HG02870 (cell line): ENCODE measurements at regions not wholly inside any gene's neighbourhood (a gene's known extent, or its start where the extent isn't known, plus 50 kb on each side); places are given as distances from the start of the nearest gene placed in this dataset.
"Not testable (repeated sequence)": the region's sequence is repeated elsewhere in the genome, so short reads cannot be mapped to it uniquely, and the experiment has no call there.

Experiments
- ATAC-seq: cut with Tn5 transposase; IDR thresholded peaks from one replicate; pipeline ENCODE4 v1.9.1; 2021; ENCODE audit warnings: mild to moderate bottlenecking, moderate library complexity; ENCODE audit not compliant: unreplicated experiment

DNA sequence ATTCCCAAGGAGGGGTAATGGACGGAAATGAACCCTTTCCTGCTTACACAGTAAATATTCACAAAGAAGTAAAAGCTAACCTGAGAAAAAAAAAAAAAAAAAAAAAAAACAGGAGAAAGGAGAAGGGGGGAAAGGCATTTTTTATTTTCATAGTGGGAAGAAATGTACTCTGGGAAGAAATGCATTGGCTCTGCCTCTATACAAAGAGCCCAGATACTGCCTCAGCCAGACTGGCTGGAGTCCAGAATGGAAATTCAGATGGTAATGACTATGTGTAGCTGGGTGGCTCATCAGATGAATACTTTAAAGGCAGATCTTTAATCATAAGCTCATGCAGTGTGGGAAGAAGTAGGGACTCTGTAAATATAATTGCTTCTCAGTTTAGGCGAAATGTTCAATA is 124.9 kb upstream of the ZNF608 start:
- no peak for ATAC-seq

DNA sequence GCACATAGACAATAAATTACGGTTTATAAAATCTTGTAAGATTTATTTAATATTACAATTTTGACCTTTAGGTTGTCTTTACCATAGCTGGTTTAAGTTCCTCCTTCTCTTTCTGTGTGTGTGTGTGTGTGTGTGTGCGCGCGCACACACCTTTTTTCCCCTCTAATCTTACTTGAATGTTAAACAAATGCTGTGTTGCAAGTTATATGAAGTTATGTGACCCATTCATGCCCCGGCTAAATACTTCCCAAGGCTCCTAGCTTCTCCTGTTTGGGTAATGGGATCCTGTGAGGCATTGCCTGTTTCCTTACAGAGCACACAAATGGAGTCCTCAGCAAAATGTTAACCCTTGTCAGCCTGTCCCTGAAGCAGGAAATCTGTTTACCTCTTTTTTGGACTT is 125.6 kb upstream of the ZNF608 start:
- no peak for ATAC-seq

DNA sequence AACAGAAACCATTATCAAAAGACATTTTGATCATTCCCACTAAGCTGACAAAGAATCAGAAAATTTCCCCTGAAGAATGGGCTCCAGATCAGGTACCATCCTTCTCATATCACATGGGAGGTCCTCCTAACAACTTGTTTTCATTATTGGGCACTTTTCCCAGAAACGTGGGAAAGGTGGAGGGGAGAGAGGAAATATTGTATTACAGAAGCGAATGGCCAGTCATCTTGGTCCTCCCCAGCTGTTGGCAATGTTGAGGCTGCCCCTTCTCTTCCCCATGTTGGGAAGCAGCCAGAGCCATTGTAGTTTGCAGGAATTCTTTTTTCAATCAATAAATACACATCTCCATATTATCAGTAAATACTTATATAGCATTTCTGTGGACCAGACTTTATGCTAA is 126.2 kb upstream of the ZNF608 start:
- ATAC-seq: no peak

DNA sequence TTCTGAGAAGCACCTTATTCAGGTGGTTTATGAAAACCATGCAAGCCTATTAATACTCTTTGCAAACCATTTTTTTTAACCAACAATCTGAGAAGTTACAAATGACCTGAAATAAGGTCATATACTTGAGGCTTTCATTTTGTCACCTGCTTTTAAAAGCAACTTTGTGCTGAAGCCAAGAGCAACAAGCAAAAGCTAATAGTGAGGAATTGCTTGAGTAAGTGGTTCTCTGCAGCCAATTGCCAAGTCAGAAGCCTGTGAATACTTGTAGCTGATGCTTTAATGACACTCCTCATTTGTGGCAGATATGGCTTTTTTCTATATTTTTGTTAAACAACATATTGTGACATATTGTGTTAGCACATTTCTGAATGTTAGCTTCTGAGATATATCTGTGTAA is 126.7 kb upstream of the ZNF608 start:
- ATAC-seq: no peak

DNA sequence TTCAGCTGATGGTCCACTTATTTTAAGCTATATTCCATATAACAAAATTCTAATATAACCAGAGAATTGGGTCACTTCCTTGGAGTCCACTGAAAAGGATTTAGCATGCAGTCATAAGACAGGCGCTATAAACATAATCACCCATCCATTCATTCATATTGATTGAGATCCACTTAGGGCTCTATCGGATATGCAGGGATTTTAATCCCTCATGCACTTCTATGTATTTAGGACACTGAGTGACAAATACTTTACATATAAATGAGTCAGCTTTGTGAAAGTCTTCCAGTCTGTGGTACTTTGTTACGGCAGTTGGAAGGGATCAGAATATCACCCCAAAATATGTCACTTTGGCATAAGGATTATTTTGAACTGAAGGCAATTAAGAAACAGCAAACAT is 127.3 kb upstream of the ZNF608 start:
- no peak for ATAC-seq

DNA sequence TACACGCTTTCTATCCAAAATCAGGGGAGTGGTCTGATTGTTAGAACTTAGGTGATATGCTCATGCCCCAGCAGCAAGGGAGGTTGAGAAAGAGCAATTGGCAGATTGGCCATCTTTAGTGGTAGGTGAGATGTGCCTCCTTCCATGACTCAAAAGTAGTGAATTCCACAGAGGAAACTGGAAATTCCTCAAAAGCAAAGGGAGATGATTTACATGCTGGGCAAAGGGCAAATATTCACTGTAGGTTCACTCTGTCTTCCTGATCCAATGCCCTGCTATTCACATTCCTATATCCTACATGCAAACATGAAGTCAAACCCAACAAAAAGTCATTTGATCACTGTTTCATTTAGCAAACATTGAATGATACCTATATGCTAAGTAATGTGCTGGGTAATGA is 130.1 kb upstream of the ZNF608 start:
- ATAC-seq: no peak

DNA sequence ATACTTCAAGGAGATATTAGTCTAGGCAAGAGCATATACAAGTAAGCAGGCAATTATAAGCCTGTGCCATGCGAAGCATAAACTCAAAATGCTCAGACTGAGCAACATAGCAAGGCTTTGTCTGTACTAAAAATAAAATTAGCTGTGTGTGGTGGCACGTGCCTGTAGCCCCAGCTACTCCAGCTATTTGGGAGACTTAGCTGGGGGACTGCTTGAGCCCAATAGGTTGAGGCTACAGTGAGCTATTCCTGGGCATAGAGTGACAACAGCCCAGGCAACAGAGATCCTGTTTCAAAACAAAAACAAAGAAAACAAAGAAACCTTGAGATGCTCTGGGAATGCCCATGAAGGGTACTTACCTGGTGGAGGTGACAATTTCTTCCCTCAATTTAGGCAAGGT is 130.5 kb upstream of the ZNF608 start:
- no peak for ATAC-seq

DNA sequence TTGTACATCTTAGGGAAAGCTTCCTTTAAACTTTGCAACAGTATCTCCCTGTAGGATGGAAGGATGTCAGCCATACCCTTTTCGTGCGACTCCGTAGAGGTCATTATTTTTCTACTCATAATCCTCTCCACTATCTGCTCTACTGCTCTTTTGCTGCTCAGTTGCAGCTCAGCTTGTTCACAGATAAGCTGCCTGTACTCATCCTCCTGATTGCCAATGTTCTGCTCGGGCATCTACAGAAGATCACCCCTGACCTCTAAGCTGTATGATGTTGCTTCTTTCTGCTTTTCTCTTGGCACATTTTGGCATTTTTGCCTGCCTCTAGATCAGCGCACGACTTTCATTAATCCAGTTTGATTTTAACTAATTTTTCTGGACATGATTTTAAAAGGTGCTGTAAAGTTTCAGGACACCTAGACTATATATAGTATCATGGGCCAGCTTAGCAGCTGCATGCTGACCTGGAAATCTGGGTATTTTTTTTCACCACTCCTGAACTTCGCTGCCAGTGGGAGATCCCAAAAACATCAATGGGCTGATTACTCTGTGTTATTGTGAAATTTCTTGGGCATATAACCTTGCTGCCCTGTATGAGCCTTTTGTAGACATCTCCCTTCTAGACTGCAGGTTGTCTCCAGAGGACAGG is 131.2 kb upstream of the ZNF608 start:
- ATAC-seq: no peak

DNA sequence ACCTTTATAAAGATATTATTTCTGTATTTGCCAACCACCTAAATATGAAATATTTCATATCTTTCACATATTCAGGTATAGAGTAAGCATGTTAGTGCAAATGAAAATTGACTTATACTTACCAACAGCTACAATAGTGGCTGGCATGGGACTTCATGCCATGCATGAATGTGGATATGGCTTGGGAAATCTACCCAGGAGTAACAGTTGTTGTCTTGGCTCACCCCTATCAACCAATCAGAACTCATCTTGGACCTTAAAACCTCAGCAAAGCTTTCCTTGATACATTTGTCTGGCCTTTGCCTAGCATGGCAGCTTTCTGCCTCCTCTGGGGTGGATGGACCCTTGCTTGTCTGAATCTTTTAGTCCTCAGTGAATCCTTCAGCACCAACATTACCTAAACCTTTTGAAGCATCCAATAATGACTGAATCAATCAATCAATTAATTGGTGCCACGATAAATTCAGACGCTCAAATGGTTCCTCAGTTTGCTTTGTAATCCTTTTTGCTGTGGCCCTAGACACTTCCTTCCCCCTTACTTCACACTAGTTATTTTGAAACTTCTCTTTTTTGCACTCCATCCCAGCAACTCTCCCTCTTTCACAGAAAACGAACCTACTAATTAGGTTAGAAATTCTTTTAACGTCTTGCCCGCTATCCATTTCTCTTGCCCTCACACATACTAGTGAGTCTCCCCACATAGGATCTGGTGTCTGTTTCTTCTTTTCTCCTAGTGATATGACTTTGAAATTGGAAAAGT is 132.3 kb upstream of the ZNF608 start:
- ATAC-seq: no peak

DNA sequence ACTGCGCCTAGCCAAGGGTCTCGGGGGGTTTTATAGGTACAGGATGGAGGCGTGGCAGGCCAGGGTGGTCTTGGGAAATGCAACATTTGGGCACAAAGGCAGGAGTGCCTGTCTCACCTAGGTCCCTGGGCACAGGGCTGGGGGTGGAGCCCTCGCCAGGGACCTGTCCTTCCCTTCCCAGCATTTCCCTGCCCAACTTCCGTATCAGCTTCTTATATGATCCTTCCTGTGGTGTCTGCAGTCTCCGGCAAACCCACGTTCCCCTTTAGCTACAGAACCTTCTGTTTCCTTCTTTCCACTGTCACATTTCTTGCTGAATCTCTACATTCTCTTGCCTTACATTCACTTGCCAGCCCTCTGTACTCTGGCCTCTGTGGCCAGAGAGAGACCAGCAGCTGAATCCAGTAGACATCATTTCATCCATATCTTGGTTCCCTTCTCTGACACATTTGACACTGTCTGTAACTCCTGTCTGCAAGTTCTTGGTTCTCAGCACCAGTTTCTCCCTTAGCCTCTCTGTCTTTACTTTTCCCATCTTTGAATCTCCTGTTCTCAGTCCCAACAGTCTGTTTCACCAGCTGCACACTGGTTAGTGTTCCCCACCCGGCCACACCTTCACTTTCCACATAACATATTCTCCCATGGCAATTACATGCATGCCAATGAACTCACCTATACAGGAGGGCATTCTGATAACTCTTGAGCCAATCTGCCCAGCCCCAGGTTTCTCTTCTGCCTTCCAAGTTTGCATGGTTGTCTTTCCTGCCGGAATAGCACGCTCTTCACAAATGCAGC is 134.7 kb upstream of the ZNF608 start:
- ATAC-seq: no peak

DNA sequence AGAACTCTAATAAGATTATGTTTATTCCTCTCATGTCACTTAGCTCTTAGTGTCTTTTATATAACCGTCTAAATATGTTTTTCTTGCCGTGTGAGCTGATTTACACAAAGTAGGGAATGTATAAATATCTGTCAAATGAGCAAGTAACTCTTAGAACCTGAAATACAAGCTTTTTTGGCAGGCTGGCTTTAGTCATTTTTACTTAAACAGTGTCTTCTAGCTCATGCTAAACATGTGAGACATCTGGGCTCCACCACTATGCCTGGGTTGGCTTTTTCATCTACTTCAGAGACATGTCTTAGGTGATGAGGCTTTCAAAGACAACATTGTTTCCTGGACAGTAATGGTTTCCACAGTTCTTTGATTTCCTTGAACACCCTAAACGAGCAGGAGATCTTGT is 137.2 kb upstream of the ZNF608 start:
- no peak for ATAC-seq

DNA sequence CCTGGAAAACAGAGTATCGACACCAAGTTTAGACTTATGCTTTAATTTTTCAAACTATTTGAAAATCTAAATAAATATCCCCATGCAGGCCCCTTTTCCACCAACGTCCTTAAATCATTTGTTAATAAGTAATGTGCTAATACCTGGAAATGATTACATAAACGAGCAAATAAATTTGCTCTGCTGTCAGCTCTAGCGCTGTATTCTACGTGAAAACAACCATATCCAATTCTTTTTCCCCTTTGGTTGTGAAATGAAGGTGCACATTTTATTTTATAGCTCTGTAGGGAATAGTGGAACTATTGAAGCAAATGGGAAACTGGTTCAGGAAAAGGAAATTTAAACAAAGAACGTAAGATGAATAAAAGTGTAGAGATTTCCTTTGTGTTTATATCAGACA is 137.7 kb upstream of the ZNF608 start:
- no peak for ATAC-seq

DNA sequence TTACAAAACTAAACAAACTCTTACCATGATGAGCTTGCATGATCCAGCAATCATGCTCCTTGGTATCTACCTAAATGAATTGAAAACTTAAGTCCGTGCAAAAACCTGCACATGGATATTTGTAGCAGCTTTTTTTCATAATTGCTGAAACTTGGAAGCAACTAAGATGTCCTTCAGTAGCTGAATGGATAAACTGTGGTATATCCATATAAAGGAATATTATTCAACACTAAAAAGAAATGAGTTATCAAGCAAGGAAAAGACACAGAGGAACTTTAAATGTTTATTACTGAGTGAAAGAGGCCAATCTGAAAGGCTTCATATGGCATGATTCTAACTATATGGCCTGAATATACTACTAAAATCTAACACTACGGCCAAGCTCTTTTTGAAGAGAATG is 139.1 kb upstream of the ZNF608 start:
- ATAC-seq: no peak

DNA sequence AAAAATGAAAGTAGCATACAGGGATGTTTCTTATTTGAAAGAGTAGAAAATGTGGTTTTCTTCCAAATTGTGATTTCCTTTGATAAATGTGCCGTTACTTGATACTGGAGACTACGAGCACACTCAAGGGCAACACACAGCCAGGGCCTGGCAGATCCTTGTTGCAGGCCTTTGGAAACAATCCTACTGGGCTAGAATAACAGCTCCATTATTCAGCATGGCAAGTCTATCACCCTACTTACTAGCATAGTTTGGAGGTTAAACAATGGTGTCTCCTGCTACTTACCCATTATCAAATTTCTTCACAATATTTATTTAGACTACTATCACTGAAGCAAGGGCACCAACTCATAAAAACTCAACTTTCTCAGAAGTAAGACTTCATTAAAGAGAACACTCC is 140.8 kb upstream of the ZNF608 start:
- ATAC-seq: no peak

DNA sequence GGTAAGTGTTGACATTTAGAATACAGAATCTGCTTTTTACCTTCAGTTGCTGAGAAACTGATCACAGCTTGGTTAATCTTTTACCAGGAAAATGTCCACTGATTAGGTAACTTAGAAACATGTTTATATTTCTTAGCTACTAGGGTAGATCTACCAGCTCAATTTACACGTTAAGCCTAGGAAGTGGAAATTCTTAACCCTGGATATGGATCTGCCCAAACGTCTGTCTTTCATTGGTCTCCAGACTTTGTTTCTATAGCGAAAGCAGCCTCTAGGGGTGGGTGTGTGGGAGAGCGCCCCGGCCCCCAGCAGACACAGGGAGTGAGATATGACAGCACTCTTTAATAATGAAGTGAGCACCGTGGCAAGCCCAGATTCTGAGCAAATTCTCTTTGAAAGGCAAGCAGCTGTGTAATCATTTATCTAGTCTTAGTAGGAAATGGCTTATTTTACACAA is 141.6 kb upstream of the ZNF608 start:
- ATAC-seq: no peak

DNA sequence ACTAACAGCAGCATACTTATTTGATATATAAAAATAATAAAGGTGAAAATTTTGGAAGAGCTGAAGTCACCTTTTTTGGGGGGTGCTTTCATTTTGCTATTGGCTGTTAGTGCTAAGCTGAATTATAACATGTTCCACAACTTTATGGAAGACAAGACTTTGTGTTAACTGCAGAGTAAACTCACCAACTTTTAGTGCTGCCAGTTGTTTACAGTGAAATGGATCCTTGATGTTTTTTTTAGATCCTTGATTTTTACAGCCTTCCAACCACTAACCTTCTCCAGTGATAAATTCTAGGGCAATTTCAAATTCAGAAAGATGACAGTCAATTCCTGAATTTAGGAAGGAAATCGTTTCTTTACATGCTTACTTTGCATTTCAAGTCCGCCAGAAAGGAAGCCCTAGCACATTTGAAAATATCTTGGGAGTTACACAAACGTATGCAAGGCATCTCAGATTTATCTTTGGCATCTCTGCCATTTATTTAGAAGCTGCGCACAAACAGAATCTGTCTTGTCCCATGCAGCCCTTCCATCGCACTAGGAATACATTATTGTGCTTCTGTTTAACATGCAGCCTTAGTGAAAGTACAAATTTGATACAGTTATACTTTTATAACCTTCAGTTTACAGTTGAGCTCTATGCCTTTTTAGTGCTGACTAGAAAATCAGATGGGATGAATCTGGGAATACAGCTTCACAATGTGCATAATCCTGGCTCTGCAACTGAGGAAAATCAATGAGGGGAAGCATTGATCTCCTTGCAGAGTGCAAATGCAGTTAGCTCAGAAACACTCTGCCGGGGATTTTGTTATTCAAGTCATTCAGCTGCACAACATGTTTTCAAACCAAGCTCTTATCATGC is 142.4 kb upstream of the ZNF608 start:
- ATAC-seq: no peak

DNA sequence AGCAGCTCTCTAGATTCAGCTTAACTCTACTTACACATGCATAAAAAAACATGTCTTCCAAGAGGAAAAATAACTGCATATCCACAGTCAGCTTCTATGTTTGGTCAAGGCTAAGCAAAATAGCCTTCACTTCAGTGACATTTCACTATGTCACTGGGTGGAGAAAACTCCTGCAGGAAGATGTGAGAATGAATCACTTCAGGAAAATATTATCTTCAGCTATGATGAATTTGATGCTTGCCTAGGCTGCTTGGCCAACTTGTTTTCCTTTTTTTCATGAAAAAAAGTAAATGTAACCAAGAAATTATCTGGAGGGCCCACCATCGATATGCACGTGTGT is 143.0 kb upstream of the ZNF608 start:
- no peak for ATAC-seq

DNA sequence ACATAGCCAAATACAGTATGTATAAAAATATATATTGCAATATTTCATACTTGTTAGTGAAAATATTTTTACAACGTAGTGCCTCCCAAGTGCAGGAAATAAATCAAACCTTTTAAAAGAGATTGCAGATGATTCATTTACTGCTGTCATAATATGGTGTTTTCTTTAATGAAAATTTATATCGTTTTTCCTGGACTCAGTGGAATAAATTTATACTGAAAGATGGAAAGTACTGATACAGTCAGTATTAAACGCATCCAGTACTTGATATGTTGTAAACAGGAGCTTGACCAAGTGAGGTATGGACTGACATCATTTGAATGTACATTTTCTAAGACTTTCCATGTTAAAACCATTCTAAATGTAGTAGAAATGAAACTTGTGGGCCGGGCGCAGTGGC is 143.4 kb upstream of the ZNF608 start:
- no peak for ATAC-seq

DNA sequence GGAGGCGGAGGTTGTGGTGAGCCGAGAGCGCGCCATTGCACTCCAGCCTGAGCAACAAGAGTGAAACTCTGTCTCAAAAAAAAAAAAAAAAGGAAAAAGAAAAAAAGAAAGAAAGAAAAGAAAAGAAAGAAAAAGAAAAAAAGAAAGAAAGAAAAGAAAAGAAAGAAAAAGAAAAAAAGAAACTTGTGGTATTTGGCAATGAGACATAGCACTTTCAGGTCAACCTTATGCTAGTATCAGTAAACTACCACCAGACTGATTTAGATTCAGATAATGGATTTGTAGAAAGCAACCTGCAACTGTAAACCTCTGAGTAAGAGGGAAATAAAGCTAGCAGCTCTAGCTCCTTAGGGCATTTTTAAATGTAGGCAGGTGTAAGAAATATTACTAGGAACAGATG is 144.0 kb upstream of the ZNF608 start:
- ATAC-seq: not testable (repeated sequence)

DNA sequence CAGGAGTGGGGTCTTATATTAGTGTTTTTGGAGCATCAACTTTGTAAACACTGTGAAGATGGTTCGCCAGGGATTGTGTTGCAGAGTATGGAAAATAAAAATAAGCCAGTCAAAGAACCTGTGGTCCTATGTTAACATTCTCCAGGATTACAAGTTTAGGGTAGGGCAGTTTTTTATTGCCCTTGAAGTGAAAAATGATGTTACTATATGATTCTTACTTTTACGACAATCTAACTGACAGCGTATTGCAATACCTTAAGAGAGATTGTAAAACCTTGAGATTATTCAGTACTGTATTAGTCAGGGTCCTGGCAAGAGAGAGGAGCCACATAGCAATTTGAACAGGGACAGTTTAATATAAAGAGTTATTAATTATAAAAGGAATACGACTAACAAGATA is 144.7 kb upstream of the ZNF608 start:
- ATAC-seq: no peak

DNA sequence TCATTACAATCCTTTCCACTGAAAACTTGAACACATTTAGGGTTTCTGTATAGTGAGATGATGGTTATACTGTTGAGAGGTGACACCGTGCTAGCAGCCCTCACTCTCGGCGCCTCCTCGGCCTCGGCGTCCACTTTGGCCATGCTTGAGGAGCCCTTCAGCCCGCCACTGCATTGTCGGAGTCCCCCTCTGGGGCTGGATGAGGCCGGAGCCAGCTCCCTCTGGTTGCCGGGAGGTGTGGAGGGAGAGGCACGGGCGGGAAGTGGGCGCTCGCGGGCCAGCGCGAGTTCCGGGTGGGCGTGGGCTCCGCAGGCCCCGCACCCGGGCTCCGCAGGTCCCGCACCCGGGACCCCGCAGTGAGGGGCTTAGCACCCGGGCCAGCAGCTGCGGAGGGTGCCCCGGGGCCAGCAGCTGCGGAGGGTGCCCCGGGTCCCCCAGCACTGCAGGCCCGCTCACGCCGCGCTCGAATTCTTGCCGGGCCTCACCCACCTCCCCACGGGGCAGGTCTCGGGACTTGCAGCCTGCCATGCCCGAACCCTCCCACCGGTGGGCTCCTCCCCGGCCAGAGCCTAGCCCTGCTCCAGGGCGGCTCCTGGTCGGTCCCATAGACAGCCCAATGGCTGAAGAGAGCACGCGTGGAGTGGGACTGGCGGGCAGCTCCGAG is 145.9 kb upstream of the ZNF608 start:
- no peak for ATAC-seq
